ENCODE measurements at regions not wholly inside any gene's neighbourhood (a gene's known extent, or its start where the extent isn't known, plus 50 kb on each side); places are given as distances from the start of the nearest gene placed in this dataset.

DNA sequence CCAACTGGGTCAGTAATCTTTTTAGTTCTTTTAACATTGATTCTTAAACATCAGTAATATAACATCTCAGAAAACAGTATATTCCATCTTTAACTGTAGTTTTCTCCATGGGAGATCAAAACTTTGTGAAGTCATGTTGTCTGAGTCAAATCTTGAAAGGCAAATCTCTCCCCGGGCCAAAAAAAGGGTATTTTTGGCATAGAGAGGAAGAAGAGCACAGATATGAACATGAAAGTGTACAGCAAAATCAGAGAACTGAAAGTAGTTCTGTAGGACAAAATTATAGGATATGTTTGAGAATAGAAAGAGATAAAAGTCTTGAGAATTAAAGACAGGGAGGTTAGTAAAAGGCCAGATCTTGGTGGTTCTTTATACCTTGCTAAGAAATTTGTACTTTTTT, 176.4 kb upstream of the GYPA start:
- Histone ChIP-seq H3K27ac (ENCODE audit: extremely low read length, insufficient read depth, low read length) (no peak overlapping the region), H4K20me1 (ENCODE audit: insufficient read depth, low read length) (no peaks in the 10 kb centered on the region), H3K4me2 (ENCODE audit: low read depth, low read length) (no peak overlapping the region), H3K9ac (ENCODE audit: insufficient read depth, low read depth, low read length) (no peak overlapping the region), H3K27me3 (ENCODE audit: control insufficient read depth in 1 of 2, insufficient read depth in 2 of 2, low read length in 2 of 2) (no peaks in the 10 kb centered on the region), H2AFZ (ENCODE audit: low read length) (no peak overlapping the region), H3K4me1 (ENCODE audit: insufficient read depth, low read length) (no peaks in the 10 kb centered on the region), H3K4me3 (replicated peaks in 1 of 3; ENCODE audit: insufficient read depth in 1 of 3, low read depth in 2 of 3, low read length in 3 of 3) (no peak overlapping the region), H3K79me2 (ENCODE audit: insufficient read depth, low read length) (no peaks in the 10 kb centered on the region), H3K36me3 (replicated peaks in 1 of 2; ENCODE audit: control insufficient read depth in 1 of 2, insufficient read depth in 2 of 2, low read length in 2 of 2) (no peaks in the 10 kb centered on the region), H3K9me3 (ENCODE audit: low read length) (peaks cover 27% of the 10 kb centered on the region)
- in situ Hi-C loops (cut with HindIII; ENCODE audit: extremely low pct_ligation_motif_present, low pct_unique_long_range_greater_than_20kb) (no loop called here), intact Hi-C loops (cut with micrococcal nuclease; ENCODE audit: unreplicated experiment) (no loop called here)
- DNase-seq (ENCODE audit: low spot score) (no peak), ATAC-seq (no peak), FAIRE-seq (no peak)
- CTCF ChIA-PET (ENCODE audit: low intra/inter-chr PET ratio, low total read pairs), result no interaction called here
- TF ChIP-seq MBD4 (IDR thresholded peaks at IDR 0.05; ENCODE audit: borderline replicate concordance, low read length), result no peak
- no peak for TF ChIP-seq ZNF484 (CRISPR knock-in tag; IDR thresholded peaks at IDR 0.05; ENCODE audit: borderline replicate concordance, low read depth)
- no peak for TF ChIP-seq ZNF558 (CRISPR knock-in tag; IDR thresholded peaks at IDR 0.05; ENCODE audit: borderline replicate concordance)
- no peak for TF ChIP-seq ZNF296 (CRISPR knock-in tag; conservative IDR thresholded peaks at IDR 0.05)
- TF ChIP-seq, protein P1, sequence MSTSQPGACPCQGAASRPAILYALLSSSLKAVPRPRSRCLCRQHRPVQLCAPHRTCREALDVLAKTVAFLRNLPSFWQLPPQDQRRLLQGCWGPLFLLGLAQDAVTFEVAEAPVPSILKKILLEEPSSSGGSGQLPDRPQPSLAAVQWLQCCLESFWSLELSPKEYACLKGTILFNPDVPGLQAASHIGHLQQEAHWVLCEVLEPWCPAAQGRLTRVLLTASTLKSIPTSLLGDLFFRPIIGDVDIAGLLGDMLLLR (CRISPR knock-in tag; IDR thresholded peaks at IDR 0.05), result no peak
- TF ChIP-seq PITX1 (CRISPR knock-in tag; IDR thresholded peaks at IDR 0.05), result no peak
- no peak for TF ChIP-seq JARID2 (CRISPR knock-in tag; IDR thresholded peaks at IDR 0.05; ENCODE audit: insufficient replicate concordance)
- TF ChIP-seq PRMT3 (CRISPR knock-in tag; IDR thresholded peaks at IDR 0.05; ENCODE audit: borderline replicate concordance, low read depth), result no peak
- TF ChIP-seq ZNF180 (CRISPR knock-in tag; IDR thresholded peaks at IDR 0.05; ENCODE audit: borderline replicate concordance, low read depth), result no peak
- no peak for TF ChIP-seq ZFP37 (CRISPR knock-in tag; IDR thresholded peaks at IDR 0.05; ENCODE audit: borderline replicate concordance)
- no peak for TF ChIP-seq ZKSCAN1 (IDR thresholded peaks at IDR 0.05; ENCODE audit: low read length)
- TF ChIP-seq ZNF501 (CRISPR knock-in tag; IDR thresholded peaks at IDR 0.05), result no peak
- TF ChIP-seq, protein P2, sequence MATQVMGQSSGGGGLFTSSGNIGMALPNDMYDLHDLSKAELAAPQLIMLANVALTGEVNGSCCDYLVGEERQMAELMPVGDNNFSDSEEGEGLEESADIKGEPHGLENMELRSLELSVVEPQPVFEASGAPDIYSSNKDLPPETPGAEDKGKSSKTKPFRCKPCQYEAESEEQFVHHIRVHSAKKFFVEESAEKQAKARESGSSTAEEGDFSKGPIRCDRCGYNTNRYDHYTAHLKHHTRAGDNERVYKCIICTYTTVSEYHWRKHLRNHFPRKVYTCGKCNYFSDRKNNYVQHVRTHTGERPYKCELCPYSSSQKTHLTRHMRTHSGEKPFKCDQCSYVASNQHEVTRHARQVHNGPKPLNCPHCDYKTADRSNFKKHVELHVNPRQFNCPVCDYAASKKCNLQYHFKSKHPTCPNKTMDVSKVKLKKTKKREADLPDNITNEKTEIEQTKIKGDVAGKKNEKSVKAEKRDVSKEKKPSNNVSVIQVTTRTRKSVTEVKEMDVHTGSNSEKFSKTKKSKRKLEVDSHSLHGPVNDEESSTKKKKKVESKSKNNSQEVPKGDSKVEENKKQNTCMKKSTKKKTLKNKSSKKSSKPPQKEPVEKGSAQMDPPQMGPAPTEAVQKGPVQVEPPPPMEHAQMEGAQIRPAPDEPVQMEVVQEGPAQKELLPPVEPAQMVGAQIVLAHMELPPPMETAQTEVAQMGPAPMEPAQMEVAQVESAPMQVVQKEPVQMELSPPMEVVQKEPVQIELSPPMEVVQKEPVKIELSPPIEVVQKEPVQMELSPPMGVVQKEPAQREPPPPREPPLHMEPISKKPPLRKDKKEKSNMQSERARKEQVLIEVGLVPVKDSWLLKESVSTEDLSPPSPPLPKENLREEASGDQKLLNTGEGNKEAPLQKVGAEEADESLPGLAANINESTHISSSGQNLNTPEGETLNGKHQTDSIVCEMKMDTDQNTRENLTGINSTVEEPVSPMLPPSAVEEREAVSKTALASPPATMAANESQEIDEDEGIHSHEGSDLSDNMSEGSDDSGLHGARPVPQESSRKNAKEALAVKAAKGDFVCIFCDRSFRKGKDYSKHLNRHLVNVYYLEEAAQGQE (IDR thresholded peaks at IDR 0.05; ENCODE audit: borderline replicate concordance in 1 of 2, low read depth in 1 of 2, low read length in 2 of 2), result no peak
- TF ChIP-seq DNMT1 (CRISPR knock-in tag; IDR thresholded peaks at IDR 0.05), result no peak
- no peak for TF ChIP-seq NR1H2 (CRISPR knock-in tag; IDR thresholded peaks at IDR 0.05; ENCODE audit: borderline replicate concordance, low read depth)
- no peak for TF ChIP-seq PCBP2 (optimal IDR thresholded peaks at IDR 0.05; ENCODE audit: low read depth, low read length, poor library complexity, severe bottlenecking)
- TF ChIP-seq ZNF292 (CRISPR knock-in tag; IDR thresholded peaks at IDR 0.05; ENCODE audit: borderline replicate concordance, low read depth), result no peak
- TF ChIP-seq POGZ (CRISPR knock-in tag; IDR thresholded peaks at IDR 0.05), result no peak
- BruUV-seq (replicated peaks), result no TSS peak
- POLR2A ChIA-PET, result no interaction called here
- 0% methylated on average over 1 of the region's 1 CpG for WGBS (ENCODE audit: low lambda C conversion rate)
